ENCODE measurements at regions not wholly inside any gene's neighbourhood (a gene's known extent, or its start where the extent isn't known, plus 50 kb on each side); places are given as distances from the start of the nearest gene placed in this dataset.

- TF ChIP-seq CTCF (IDR thresholded peaks at IDR 0.05; ENCODE audit: poor library complexity) (no peak), EZH2 (IDR thresholded peaks at IDR 0.05; ENCODE audit: borderline replicate concordance) (no peak)
These were observed 226.2 kb upstream of the RAB6C start for GRCh38 chr2:129753261-129753660.
